GM18520 (cell line): ENCODE measurements at regions not wholly inside any gene's neighbourhood (a gene's known extent, or its start where the extent isn't known, plus 50 kb on each side); places are given as distances from the start of the nearest gene placed in this dataset.
A peak's percentile ranks its signal among the peaks of the same experiment; 100 is the strongest.

Experiments used
- ATAC-seq: cut with Tn5 transposase; IDR thresholded peaks from one replicate; pipeline ENCODE4 v1.9.1; 2021; ENCODE audit not compliant: unreplicated experiment

GRCh38 chr18:33517950-33518349 is 60.1 kb upstream of the ASXL3 start:
- ATAC-seq: no peak

GRCh38 chr18:33513027-33513426 is 65.0 kb upstream of the ASXL3 start:
- no peak for ATAC-seq

GRCh38 chr18:33507019-33507418 is 66.5 kb upstream of the CCDC178 start:
- no peak for ATAC-seq

DNA sequence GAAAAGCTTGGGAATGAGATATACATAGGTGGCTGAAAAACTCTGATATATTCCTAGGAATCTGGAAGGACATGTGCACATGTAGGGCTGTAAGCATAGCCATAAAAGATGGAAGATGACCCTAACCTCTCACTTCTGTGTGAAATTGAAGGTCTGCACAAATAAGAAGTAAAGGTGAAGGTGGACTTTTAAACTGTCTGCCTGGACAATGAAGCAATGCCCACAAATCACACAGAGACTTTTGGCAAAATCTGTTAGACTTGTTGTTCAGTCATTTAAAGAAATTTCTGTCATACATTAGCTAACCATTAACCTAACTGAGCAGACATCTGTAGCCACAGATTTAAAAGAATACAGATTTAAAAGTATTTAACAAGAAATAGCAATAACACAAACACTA is 65.3 kb upstream of the CCDC178 start:
- no peak for ATAC-seq

DNA sequence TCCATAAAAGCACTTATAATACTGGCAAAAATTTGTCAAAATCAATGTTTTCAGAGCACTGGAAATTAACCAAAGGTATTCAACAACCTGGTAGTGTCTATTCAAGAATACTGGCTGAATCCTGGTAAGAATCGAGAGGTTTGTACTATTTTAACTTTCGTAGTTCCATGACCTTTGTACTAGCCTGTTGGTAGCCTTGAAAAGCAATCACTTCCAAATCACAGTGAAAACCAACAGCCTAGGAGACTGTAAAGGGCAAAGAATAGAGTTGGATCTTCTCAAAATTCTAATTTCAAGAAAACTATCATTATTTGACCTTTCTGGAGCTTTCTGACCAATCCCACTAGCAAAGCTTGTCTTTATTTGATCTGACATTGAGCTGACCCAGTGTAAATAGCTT is 64.8 kb upstream of the CCDC178 start:
- ATAC-seq: no peak

GRCh38 chr18:33495278-33495677 is 54.8 kb upstream of the CCDC178 start:
- ATAC-seq: peak; percentile 35
